Mesothelial cell of epicardium (in vitro differentiated cells): ENCODE measurements at regions not wholly inside any gene's neighbourhood (a gene's known extent, or its start where the extent isn't known, plus 50 kb on each side); places are given as distances from the start of the nearest gene placed in this dataset.

Source experiments
- DNase-seq, 2 experiments: peaks; one replicate each; pipeline ENCODE4 v3.0.0; 2021; ENCODE audit warnings: low spot score in 2 of 2; ENCODE audit not compliant: unreplicated experiment in 2 of 2
- H3K27ac Mint-ChIP-seq: 2 replicates; pipeline ENCODE4 v1.8.0; 2021; ENCODE audit warnings: mixed read lengths
- H3K27me3 Mint-ChIP-seq: 2 replicates; pipeline ENCODE4 v1.8.0; 2021; ENCODE audit warnings: low read depth, mixed read lengths
- H3K36me3 Mint-ChIP-seq: 2 replicates; pipeline ENCODE4 v1.8.0; 2021; ENCODE audit warnings: mixed read lengths
- H3K4me1 Mint-ChIP-seq: 2 replicates; pipeline ENCODE4 v1.8.0; 2021; ENCODE audit warnings: mixed read lengths
- H3K4me3 Mint-ChIP-seq: 2 replicates; pipeline ENCODE4 v1.8.0; 2021; ENCODE audit warnings: mild to moderate bottlenecking, moderate library complexity, mixed read lengths
- H3K9me3 Mint-ChIP-seq: 2 replicates; pipeline ENCODE4 v1.8.0; 2021; ENCODE audit warnings: mixed read lengths
- CTCF ChIP-seq: fragments of 200-600 bp; sonication (generic); IDR thresholded peaks from one replicate; pipeline ENCODE4 v1.5.0; 2021; ENCODE audit warnings: antibody characterized with exemption; ENCODE audit not compliant: unreplicated experiment

DNA sequence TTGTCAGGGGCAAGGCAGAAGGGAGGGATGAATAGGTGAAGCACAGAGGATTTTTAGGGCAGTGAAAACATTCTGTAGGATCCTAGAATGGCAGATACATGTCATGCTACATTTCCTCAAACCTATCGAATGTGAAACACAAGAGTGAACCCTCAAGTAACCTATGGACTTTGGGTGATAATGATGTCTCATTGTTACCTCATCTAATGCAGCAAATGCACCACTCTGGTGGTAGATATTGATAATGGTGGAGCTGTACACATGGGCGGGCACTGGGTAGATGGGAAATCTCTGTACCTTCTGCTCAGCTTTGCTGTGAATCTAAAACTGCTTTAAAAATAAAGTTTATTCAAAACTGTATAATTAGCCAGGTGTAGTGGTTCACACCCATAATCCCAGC lies 95.2 kb upstream of the NCK2 start:
- Mint-ChIP-seq H3K4me1 (no peaks in the 10 kb centered on the region), H3K27ac (no peak overlapping the region), H3K27me3 (peaks cover 37% of the 10 kb centered on the region), H3K9me3 (peaks cover 9% of the 10 kb centered on the region), H3K4me3 (no peak overlapping the region), H3K36me3 (no peaks in the 10 kb centered on the region)
- no peak for TF ChIP-seq CTCF
- DNase-seq: no peak

GRCh38 chr2:105647731-105648130 lies 97.0 kb upstream of the NCK2 start:
- H3K4me1 Mint-ChIP-seq: no peaks in the 10 kb centered on the region
- DNase-seq: no peak
- peaks cover 46% of the 10 kb centered on the region for H3K27me3 Mint-ChIP-seq
- H3K27ac Mint-ChIP-seq: no peak overlapping the region
- H3K36me3 Mint-ChIP-seq: no peaks in the 10 kb centered on the region
- H3K4me3 Mint-ChIP-seq: no peak overlapping the region
- no peak for TF ChIP-seq CTCF
- H3K9me3 Mint-ChIP-seq: peaks cover 9% of the 10 kb centered on the region

DNA sequence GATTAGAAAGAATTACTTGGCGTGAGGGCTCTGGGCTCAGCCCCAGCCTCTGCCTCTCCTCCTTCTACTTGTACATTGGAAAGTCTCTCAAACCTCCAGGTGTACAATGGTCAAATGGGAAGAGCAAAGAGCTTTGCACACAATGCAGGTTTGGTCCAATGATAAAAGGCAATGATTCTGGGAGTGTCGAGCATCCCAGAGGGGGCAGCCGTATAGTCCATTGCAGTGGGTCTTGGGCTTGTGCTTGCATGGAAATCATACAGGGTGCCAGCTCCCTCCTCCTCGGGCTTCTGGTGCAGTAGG lies 98.0 kb upstream of the NCK2 start:
- no peak overlapping the region for H3K4me3 Mint-ChIP-seq
- no peaks in the 10 kb centered on the region for H3K4me1 Mint-ChIP-seq
- peaks cover 9% of the 10 kb centered on the region for H3K9me3 Mint-ChIP-seq
- TF ChIP-seq CTCF: no peak
- no peak overlapping the region for H3K27ac Mint-ChIP-seq
- DNase-seq: no peak
- H3K27me3 Mint-ChIP-seq: peaks cover 50% of the 10 kb centered on the region
- H3K36me3 Mint-ChIP-seq: no peaks in the 10 kb centered on the region

- peaks cover 50% of the 10 kb centered on the region for H3K27me3 Mint-ChIP-seq
- H3K27ac Mint-ChIP-seq: no peak overlapping the region
- H3K4me1 Mint-ChIP-seq: no peaks in the 10 kb centered on the region
- TF ChIP-seq CTCF: no peak
- H3K36me3 Mint-ChIP-seq: no peaks in the 10 kb centered on the region
- peaks cover 9% of the 10 kb centered on the region for H3K9me3 Mint-ChIP-seq
- no peak for DNase-seq
- H3K4me3 Mint-ChIP-seq: no peak overlapping the region
Measured at GRCh38 chr2:105645938-105646773, 98.6 kb upstream of the NCK2 start.

DNA sequence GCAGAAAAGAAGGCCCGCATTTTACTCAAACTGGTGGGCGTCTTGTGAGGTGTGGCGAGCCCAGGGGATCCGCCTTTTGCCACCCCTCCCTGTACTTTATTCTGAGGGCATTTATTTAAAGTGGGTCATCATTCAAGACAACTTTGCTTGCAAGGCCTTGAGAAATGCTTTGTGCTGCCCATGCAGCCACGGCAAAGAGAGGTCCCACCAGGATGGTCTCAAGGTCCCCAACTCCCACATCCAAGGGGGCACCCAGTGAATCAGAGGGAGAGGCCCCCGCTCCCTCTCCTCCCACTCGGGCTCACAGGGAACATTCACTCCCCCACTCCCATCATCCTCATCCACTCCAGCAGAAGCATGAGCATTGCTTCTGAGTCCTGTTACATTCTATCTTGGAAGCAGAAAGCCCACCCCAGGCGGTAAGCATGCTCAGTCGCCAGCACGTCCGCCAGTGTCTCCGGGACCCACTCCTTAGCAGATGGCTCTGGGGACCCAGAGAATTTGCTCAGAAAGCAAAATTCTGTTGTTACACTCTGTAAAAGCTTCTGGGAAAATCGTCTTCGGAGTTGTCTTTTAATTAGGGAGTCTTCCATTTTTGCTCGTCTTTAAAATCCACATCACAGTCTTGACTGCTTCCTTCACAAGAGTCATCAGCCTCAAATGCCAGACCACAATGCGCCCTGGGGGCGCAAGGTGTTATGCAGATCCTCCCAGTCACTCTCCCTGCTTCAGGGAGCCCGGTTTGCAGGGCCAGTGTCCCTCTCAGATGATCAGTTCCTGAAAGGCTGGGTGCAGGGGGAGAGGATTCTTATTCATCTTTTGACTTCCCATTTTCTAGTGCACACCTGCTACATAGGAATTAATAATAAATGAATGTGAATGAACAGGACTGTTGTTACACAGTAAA lies 99.4 kb upstream of the NCK2 start:
- no peaks in the 10 kb centered on the region for H3K36me3 Mint-ChIP-seq
- no peaks in the 10 kb centered on the region for H3K4me1 Mint-ChIP-seq
- no peak overlapping the region for H3K27ac Mint-ChIP-seq
- TF ChIP-seq CTCF: no peak
- H3K27me3 Mint-ChIP-seq: peaks cover 50% of the 10 kb centered on the region
- H3K9me3 Mint-ChIP-seq: peaks cover 9% of the 10 kb centered on the region
- no peak for DNase-seq
- H3K4me3 Mint-ChIP-seq: no peak overlapping the region
